ENCODE measurements at regions not wholly inside any gene's neighbourhood (a gene's known extent, or its start where the extent isn't known, plus 50 kb on each side); places are given as distances from the start of the nearest gene placed in this dataset.

- Histone ChIP-seq H3K4me3 (no peak overlapping the region), H3K36me3 (no peaks in the 10 kb centered on the region), H3K9me3 (peaks cover 0 to 6% (median 0%) of the 10 kb centered on the region in 3 donors), H3K27me3 (no peaks in the 10 kb centered on the region), H3K4me1 (no peaks in the 10 kb centered on the region), H3K27ac (no peak overlapping the region)
- no peak for DNase-seq
- no peak for ATAC-seq
- TF ChIP-seq POLR2A (IDR thresholded peaks at IDR 0.05) (no peak), CTCF (IDR thresholded peaks at IDR 0.05 in 4 of 5, conservative IDR thresholded peaks at IDR 0.05 in 1 of 5) (no peak)
- intact Hi-C loops (cut with DNase I; ENCODE audit: low total_unique reads) = no loop called here
- in situ Hi-C loops (cut with MboI; ENCODE audit: low sequenced_read_pairs in 4 of 4) = no loop called here
Observed at GRCh38 chr1:30484668-30485067, 238.7 kb downstream of the MATN1 start.

GRCh38 chr1:30479575-30479974 is 243.8 kb downstream of the MATN1 start:
- Histone ChIP-seq H3K27ac (no peak overlapping the region), H3K27me3 (no peaks in the 10 kb centered on the region), H3K4me1 (no peaks in the 10 kb centered on the region), H3K36me3 (no peaks in the 10 kb centered on the region), H3K9me3 (peaks cover 0 to 6% (median 0%) of the 10 kb centered on the region in 3 donors), H3K4me3 (no peak overlapping the region)
- ATAC-seq = no peak
- intact Hi-C loops (cut with DNase I; ENCODE audit: low total_unique reads) (no loop called here), in situ Hi-C loops (cut with MboI; ENCODE audit: low sequenced_read_pairs in 4 of 4) (no loop called here)
- no peak for DNase-seq
- TF ChIP-seq POLR2A (IDR thresholded peaks at IDR 0.05) (no peak), CTCF (IDR thresholded peaks at IDR 0.05 in 4 of 5, conservative IDR thresholded peaks at IDR 0.05 in 1 of 5) (no peak)

- ATAC-seq (no peak), DNase-seq (no peak)
- Histone ChIP-seq H3K4me3 (no peak overlapping the region), H3K27me3 (no peaks in the 10 kb centered on the region), H3K9me3 (peaks cover 0 to 6% (median 0%) of the 10 kb centered on the region in 3 donors), H3K27ac (no peak overlapping the region), H3K4me1 (no peaks in the 10 kb centered on the region), H3K36me3 (no peaks in the 10 kb centered on the region)
- TF ChIP-seq POLR2A (IDR thresholded peaks at IDR 0.05) = no peak
- no peak for TF ChIP-seq CTCF (IDR thresholded peaks at IDR 0.05 in 4 of 5, conservative IDR thresholded peaks at IDR 0.05 in 1 of 5)
- intact Hi-C loops (cut with DNase I; ENCODE audit: low total_unique reads) (no loop called here), in situ Hi-C loops (cut with MboI; ENCODE audit: low sequenced_read_pairs in 4 of 4) (no loop called here)
Observed at GRCh38 chr1:30478799-30479563, 244.4 kb downstream of the MATN1 start.

GRCh38 chr1:30478283-30478682 is 245.1 kb downstream of the MATN1 start:
- H3K27me3 ChIP-seq = no peaks in the 10 kb centered on the region
- no peaks in the 10 kb centered on the region for H3K4me1 ChIP-seq
- in situ Hi-C loops (cut with MboI; ENCODE audit: low sequenced_read_pairs in 4 of 4) = no loop called here
- H3K4me3 ChIP-seq = no peak overlapping the region
- intact Hi-C loops (cut with DNase I; ENCODE audit: low total_unique reads) = no loop called here
- TF ChIP-seq CTCF (IDR thresholded peaks at IDR 0.05 in 4 of 5, conservative IDR thresholded peaks at IDR 0.05 in 1 of 5) = no peak
- no peak for TF ChIP-seq POLR2A (IDR thresholded peaks at IDR 0.05)
- no peaks in the 10 kb centered on the region for H3K36me3 ChIP-seq
- ATAC-seq = no peak
- peaks cover 0 to 6% (median 0%) of the 10 kb centered on the region in 3 donors for H3K9me3 ChIP-seq
- no peak for DNase-seq
- no peak overlapping the region for H3K27ac ChIP-seq

Data from gastrocnemius medialis (tissue), 4 donors.